WERI-Rb-1 (cell line): ENCODE measurements at regions not wholly inside any gene's neighbourhood (a gene's known extent, or its start where the extent isn't known, plus 50 kb on each side); places are given as distances from the start of the nearest gene placed in this dataset.

ENCODE experiments used
- DNase-seq: peaks from one replicate; pipeline ENCODE4 v3.0.0-alpha.2; 2020
- H3K27ac ChIP-seq: fragments of 250-450 bp; sonication (Bioruptor Pico); 2 replicates; pipeline ENCODE4 v1.5.1; 2020; ENCODE audit warnings: mild to moderate bottlenecking, moderate library complexity
- H3K27me3 ChIP-seq: fragments of 250-450 bp; sonication (Bioruptor Pico); 2 replicates; pipeline ENCODE4 v1.5.1; 2021; ENCODE audit warnings: mild to moderate bottlenecking, low read depth, moderate library complexity; ENCODE audit not compliant: insufficient read depth, severe bottlenecking
- H3K36me3 ChIP-seq: fragments of 250-450 bp; sonication (Bioruptor Pico); 2 replicates; pipeline ENCODE4 v1.5.1; 2020; ENCODE audit warnings: mild to moderate bottlenecking, moderate library complexity
- H3K4me3 ChIP-seq: 2 replicates; pipeline ENCODE4 v1.5.1; 2011; ENCODE audit warnings: low read depth, mild to moderate bottlenecking, control low read depth, low read length
- H3K9me3 ChIP-seq: fragments of 250-450 bp; sonication (Bioruptor Pico); 2 replicates; pipeline ENCODE4 v1.5.1; 2021; ENCODE audit warnings: mild to moderate bottlenecking, moderate library complexity; ENCODE audit not compliant: severe bottlenecking
- TF ChIP-seq, protein P1 (sequence below): IDR thresholded peaks from 2 replicates; pipeline ENCODE4 v1.5.1; 2011; ENCODE audit warnings: low read depth, mild to moderate bottlenecking, control low read depth, inconsistent platforms, low read length

DNA sequence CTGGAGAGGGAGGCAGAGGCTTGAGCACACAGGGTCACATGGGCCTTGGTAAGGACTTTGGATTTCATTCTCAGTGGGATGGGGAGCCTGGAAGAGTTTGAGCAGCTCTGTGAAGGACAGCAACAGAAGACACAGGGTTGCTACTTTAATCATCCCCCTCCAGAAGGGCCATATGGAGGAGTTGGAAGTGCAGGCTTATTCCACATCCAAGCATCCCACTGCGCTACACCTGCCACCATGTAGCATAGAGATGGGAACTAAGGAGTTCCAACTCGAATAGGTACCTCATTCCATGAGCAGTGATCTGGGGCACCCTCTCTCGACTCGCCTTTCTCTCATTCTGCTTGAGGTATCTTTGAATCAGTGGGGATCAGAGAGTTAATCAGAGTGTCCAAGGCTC lies 54.0 kb upstream of the CTTNBP2NL start:
- TF ChIP-seq, protein P1, sequence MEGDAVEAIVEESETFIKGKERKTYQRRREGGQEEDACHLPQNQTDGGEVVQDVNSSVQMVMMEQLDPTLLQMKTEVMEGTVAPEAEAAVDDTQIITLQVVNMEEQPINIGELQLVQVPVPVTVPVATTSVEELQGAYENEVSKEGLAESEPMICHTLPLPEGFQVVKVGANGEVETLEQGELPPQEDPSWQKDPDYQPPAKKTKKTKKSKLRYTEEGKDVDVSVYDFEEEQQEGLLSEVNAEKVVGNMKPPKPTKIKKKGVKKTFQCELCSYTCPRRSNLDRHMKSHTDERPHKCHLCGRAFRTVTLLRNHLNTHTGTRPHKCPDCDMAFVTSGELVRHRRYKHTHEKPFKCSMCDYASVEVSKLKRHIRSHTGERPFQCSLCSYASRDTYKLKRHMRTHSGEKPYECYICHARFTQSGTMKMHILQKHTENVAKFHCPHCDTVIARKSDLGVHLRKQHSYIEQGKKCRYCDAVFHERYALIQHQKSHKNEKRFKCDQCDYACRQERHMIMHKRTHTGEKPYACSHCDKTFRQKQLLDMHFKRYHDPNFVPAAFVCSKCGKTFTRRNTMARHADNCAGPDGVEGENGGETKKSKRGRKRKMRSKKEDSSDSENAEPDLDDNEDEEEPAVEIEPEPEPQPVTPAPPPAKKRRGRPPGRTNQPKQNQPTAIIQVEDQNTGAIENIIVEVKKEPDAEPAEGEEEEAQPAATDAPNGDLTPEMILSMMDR: no peak
- Histone ChIP-seq H3K36me3 (no peaks in the 10 kb centered on the region), H3K9me3 (no peaks in the 10 kb centered on the region), H3K27ac (no peak overlapping the region), H3K4me3 (no peak overlapping the region), H3K27me3 (no peaks in the 10 kb centered on the region)
- DNase-seq: no peak

DNA sequence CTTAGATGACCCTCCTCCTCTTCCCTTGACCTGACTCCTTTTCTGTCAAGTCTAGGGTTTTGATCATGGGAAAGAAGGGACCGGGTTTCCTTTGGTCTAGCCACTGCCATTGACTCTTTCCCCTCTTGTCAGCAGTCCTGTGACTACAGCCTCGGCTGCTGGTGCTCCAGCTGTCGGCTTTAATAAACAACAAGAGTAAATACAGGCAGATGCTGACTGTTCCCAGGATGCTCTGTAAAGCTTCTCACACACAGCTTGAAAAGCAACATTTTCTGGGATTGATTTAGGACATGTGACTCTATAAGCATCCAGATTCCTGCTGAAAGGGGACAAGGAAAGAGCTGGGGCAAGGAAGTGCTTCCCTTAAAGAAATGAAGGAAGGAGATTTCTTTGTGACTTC lies 53.5 kb upstream of the CTTNBP2NL start:
- no peaks in the 10 kb centered on the region for H3K36me3 ChIP-seq
- no peak overlapping the region for H3K27ac ChIP-seq
- H3K27me3 ChIP-seq: no peaks in the 10 kb centered on the region
- DNase-seq: no peak
- TF ChIP-seq, protein P1: no peak
- H3K9me3 ChIP-seq: no peaks in the 10 kb centered on the region
- no peak overlapping the region for H3K4me3 ChIP-seq

GRCh38 chr1:112344754-112345423 lies 51.1 kb upstream of the CTTNBP2NL start:
- no peak overlapping the region for H3K27ac ChIP-seq
- H3K4me3 ChIP-seq: no peak overlapping the region
- no peaks in the 10 kb centered on the region for H3K9me3 ChIP-seq
- DNase-seq: no peak
- no peaks in the 10 kb centered on the region for H3K36me3 ChIP-seq
- TF ChIP-seq, protein P1: no peak
- H3K27me3 ChIP-seq: no peaks in the 10 kb centered on the region
